ENCODE measurements at regions not wholly inside any gene's neighbourhood (a gene's known extent, or its start where the extent isn't known, plus 50 kb on each side); places are given as distances from the start of the nearest gene placed in this dataset.
"Not testable (repeated sequence)": the region's sequence is repeated elsewhere in the genome, so short reads cannot be mapped to it uniquely, and the experiment has no call there.

- no peak for ATAC-seq
Observed at GRCh38 chr13:34720618-34721017, 221.5 kb upstream of the NBEA start.

- ATAC-seq: no peak
Observed at GRCh38 chr13:34721631-34722595, 220.2 kb upstream of the NBEA start.

- no peak for ATAC-seq
Observed at GRCh38 chr13:34722922-34723321, 219.1 kb upstream of the NBEA start.

DNA sequence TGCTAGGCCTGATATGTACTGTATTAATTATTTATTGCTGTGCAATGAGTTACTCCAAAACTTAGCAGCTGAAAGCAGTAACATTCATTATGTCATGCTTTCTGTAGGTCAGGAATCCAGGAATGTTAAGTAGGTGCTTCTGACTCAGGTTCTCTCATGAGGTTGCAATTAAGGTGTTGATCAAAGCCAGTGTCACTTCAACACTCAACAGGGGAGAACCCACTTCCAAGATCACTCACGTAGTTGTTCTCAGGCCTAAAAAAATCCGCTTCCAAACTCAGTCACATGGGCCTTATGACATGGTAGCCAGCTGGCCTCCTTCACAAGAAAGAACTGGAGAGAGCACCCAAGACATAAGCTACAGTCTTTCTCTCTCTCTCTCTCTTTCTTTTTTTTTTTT is 211.1 kb upstream of the NBEA start:
- ATAC-seq: no peak

GRCh38 chr13:34731486-34731885 is 210.6 kb upstream of the NBEA start:
- peak; percentile 77 for ATAC-seq

- ATAC-seq: peak; percentile 42
Observed at GRCh38 chr13:34733721-34734120, 208.3 kb upstream of the NBEA start.

GRCh38 chr13:34734932-34735331 is 207.1 kb upstream of the NBEA start:
- no peak for ATAC-seq

GRCh38 chr13:34738254-34738992 is 203.6 kb upstream of the NBEA start:
- ATAC-seq: no peak

DNA sequence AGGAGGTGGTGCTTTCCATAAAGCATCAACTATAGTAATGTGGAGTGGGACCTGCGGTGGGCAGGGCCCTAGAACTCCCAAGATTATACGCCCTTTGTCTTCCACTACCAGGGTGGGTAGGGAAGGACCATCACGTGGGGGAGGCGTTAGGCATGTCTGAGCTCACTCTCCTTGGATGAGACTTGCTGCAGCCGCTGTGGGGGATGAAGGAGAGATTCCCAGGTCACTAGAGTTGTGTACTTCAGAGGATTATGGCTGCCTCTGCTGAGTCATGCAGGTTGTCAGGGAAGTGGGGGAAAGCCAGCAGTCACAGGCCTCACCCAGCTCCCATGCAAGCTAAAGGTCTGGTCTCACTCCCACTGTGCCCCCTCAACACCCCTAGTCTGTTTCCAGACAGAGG is 195.0 kb upstream of the NBEA start:
- ATAC-seq: not testable (repeated sequence)

GRCh38 chr13:34747507-34747906 is 194.6 kb upstream of the NBEA start:
- ATAC-seq: no peak

DNA sequence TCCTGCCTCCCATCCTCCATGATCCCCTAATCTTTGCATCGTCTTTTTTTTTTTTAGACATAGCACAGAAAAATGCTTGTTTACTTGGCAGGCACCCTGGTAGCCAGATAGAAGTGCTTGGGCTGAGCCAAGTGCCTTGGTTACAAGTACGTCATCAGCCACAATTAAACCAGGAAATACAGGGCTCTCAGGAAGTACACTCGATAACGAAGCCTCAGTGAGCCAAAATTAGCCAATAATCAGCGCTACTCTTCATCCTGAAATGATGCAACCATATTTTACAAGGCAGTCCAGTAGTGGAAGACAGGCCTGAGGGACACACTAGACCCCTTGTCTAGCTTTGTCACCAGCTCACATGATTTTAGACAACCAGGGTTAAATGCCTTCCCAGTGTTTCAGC is 194.0 kb upstream of the NBEA start:
- ATAC-seq: peak; percentile 47

DNA sequence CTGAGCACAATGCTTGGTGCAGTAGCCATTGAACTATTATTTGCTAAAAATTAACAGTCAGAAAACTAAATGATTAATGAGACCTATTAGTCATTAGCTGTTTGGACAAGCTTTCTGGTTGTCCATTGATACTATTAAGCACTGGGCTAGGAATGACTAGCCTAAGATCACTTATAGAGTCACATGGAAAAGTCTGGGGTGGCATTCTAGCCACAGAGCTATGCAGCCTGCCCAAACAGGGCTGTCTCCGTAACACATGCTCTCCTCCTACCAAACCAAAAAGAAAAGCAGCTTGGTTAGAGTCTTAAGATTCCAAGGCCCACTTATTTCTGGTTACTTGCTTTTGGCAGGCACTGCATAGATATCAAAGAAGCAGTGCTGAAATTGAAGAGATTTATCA is 193.5 kb upstream of the NBEA start:
- peak; percentile 28 for ATAC-seq

GRCh38 chr13:34749046-34749445 is 193.0 kb upstream of the NBEA start:
- ATAC-seq: peak; percentile 53

DNA sequence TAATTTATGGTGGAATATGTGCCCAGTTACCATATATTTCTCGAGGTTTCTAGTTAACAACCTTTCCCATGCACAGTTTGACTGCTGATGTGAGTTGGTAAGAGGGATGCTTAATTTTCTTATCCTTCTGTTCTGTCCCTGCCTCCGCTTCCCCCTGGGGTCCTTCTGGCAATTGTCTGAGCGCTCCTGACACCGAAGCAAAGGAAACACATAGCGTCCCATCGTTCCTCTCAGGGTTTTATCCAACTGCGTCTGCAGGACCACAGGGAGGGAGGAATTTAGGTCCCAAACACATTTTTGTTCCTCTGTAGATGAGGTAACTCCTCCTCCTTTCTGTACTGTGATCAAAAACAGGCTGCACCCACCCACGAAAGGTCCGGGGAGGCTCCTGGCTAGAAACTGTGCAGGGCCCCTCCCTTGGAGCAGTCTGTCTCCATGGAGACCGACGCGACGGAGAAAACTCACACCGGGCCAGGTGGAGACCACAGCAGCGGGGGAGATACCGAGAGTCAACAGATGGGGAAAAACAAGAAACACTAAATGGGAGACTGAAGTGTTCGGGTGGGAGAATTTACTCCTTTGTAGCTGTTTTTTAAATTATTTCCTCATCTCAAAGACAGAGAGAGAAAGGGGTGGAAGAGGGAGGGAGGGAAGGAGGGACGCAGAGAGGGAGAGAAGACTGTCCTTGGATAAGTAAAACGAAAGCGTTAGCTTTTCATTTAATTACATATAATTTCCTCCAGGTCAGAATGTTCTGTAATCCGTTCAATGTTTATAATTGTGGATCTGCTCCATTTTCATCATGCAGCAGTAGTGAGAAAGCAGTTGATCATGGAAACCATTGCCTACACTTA is 191.8 kb upstream of the NBEA start:
- no peak for ATAC-seq

GRCh38 chr13:34751044-34751443 is 191.0 kb upstream of the NBEA start:
- ATAC-seq: no peak

GRCh38 chr13:34751492-34751891 is 190.6 kb upstream of the NBEA start:
- ATAC-seq: no peak

DNA sequence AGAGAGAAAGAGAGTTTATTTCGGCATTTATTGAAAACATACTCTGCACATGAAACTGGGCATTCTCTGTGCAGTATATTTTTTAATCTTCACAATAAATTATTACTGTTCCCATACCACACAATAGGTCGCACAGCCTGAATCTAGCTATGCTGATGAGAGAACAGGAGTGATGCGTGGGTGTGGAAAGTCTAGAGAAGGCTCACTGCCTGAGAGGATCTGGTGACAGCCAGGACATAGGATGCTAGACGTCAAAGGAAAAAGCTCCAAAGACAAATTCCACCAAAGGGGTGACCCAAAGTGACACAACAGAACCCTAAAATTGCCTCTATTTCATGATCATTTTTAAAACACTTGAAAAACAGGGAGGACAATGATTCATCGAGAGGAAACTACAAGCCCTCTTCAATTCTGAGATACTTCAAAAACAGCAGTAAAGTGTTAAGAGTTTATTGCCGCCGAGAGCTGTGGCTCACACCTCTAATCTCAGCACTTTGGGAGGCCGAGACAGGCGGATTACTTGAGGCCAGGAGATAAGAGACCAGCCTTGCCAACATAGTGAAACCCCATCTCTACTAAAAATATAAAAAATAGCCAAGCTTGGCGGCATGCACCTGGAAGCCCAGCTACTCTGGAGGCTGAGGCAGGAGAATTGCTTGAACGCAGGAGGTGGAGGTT is 189.6 kb upstream of the NBEA start:
- no peak for ATAC-seq

- no peak for ATAC-seq
Observed at GRCh38 chr13:34756136-34756535, 185.9 kb upstream of the NBEA start.

DNA sequence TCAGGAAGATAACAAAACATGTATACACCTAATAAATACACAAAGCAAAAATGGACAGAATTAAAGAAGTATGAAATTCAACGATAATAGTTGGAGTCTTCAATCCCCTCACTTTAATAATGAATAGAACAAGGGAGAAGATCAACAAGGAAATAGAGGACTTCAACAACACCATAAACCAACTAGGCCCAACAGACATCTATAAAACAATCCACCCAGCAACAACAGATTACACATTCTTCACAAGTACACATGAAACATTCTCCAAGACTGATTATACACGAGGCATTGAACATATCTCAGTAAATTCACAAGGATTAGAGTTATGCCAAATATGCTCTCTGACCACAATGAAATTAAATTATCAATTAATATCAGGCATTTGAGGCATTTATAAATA is 185.5 kb upstream of the NBEA start:
- no peak for ATAC-seq

DNA sequence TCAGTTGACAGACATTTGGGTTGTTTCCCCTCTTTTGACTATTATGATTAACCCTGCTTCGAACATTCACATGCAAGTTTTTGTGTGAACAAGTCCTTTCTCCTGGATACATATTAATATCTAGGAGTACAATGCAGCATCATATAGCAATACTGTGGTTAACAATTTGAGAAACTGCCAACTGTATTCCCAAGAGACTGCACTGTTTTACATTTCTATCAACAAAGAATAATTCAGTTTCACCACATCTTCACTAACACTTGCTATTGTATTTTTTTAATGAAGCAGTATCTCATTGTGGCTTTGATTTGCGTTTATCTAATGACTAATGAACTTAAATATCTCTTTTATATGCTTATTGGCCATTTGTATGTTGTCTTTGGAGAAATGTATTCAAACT is 184.6 kb upstream of the NBEA start:
- ATAC-seq: no peak

- ATAC-seq: no peak
Observed at GRCh38 chr13:34758628-34759027, 183.4 kb upstream of the NBEA start.

DNA sequence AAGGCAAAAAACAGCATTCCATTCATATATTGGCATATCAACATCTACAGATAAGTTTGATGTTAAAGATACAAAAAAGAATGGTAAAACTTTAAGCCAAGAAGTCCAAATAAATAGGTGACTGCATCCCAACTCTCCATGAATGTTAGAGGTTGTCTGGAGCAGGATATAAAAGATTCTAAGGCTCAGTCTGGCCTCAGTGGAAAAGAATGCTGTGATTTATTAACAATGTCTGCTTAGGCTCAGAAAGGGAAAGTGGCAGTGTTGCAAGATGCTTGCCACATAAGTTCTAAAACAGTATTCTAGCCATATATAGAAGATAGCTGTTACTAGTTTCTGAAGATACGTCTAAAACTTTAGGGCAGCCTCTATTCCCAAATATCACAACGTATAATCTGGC is 179.8 kb upstream of the NBEA start:
- no peak for ATAC-seq
